Muscle of back (tissue), 3 donors: ENCODE measurements at regions not wholly inside any gene's neighbourhood (a gene's known extent, or its start where the extent isn't known, plus 50 kb on each side); places are given as distances from the start of the nearest gene placed in this dataset.
"Not testable (repeated sequence)": the region's sequence is repeated elsewhere in the genome, so short reads cannot be mapped to it uniquely, and the experiment has no call there.

Experiments
- DNase-seq, 3 donors: peaks; one replicate each; pipeline versions ENCODE4 v3.0.0 to v3.0.0-alpha.2; 2013

DNA sequence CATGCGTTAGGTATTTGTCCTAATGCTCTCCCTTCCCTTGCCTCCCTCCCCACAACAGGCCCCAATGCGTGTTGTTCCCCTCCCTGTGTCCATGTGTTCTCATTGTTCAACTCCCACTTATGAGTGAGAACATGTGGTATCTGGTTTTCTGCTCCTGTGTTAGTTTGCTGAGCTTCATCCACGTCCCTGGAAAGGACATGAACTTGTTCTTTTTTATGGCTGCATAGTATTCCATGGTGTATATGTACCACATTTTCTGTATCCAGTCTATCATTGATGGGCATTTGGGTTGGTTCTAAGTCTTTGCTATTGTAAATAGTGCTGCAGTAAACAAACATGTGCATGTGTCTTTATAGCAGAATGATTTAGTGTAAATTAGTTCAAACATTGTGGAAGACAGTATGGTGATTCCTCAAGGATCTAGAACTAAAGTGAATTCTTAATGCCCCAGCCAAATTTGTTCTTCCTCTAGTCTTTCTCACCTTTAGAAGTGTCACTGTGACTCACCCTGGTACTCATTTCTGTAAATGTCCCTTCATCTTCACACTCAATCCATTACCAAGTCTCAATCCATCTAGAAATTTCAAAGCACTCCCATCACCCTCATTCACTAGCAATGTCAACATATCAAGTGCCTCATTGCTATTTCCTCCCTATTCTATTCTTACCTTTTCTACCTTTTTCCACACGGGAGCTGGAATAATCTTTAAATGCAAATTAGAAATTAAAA is 123.9 kb downstream of the MREG start:
- not testable (repeated sequence) for DNase-seq

- DNase-seq = no peak
These were observed 124.7 kb downstream of the MREG start for GRCh38 chr2:215888680-215889079.

- DNase-seq = no peak
These were observed 126.0 kb downstream of the MREG start for GRCh38 chr2:215887303-215887702.

DNA sequence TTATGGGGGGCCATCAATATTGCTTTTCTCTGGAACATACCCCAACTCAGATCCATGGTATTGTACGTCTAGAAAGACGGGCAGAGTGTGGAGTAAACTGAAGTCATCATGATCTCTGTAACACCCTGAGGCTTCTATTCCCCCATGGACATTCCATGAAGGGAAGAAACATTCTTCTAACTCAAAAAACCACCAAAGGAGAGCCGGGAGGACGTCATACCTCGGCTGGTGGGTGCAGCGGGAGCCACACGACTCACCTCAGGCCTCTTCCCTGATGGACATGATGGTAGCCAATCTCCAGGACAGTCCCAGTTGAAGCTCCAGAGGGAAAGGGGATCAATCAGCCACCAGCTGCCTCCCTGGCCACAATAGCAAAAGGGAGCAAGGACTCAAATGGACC is 127.3 kb downstream of the MREG start:
- DNase-seq = no peak

GRCh38 chr2:215885536-215885935 is 127.8 kb downstream of the MREG start:
- peak in 1 of 3 donors; percentile 64 for DNase-seq

DNA sequence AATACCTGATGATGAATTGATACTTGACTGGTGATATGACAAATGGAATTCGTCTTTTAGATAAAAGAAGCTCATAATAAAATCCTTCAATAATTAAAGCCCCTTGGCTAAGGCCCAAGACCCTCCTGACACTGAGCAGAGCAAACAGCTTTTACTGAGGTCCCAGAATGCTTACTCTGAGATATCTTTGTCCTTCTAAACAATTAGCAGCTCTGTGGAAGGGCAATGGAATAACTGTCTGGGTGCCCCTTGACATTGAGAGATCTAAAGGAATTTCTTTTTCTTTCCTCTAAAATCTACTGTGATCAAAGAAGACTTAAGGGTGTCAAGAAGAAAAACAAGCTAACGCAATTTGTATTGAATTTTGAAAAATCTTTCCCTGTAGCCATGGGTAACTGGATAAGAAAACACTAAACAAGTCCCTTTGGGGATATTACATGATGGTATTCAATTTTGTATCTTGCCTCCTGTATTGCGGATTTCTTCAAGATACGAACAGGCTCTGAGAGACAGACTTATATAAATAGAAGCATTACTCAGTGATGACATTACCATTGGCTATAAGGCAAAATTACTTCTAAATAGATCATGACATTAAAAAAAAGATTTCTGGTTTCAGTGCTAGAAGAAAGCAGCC is 128.8 kb downstream of the MREG start:
- peak; percentile 70 to 84 (median 73) for DNase-seq

DNA sequence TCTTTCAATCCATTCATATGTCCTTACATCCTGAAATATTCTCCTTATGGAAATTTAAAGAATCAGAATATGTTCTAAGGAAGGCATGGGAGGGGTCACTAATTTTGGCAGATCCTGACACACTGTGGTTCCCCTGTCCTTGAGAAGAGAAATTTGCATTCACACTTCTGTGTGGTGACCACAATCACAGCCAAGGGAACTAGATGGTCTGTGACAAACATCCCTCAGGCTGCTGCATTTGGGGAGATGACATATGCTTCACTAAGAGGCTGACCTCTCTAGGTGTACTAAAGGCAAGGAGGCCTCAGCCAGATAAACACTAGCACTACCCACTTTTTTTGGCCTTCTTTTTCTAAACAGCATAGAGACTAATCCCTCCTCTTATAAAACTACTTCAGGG is 129.6 kb downstream of the MREG start:
- DNase-seq = no peak

- no peak for DNase-seq
These were observed 130.7 kb downstream of the MREG start for GRCh38 chr2:215882689-215883088.

GRCh38 chr2:215881582-215881981 is 131.8 kb downstream of the MREG start:
- DNase-seq = no peak

- DNase-seq = no peak
These were observed 132.4 kb downstream of the MREG start for GRCh38 chr2:215880970-215881369.

DNA sequence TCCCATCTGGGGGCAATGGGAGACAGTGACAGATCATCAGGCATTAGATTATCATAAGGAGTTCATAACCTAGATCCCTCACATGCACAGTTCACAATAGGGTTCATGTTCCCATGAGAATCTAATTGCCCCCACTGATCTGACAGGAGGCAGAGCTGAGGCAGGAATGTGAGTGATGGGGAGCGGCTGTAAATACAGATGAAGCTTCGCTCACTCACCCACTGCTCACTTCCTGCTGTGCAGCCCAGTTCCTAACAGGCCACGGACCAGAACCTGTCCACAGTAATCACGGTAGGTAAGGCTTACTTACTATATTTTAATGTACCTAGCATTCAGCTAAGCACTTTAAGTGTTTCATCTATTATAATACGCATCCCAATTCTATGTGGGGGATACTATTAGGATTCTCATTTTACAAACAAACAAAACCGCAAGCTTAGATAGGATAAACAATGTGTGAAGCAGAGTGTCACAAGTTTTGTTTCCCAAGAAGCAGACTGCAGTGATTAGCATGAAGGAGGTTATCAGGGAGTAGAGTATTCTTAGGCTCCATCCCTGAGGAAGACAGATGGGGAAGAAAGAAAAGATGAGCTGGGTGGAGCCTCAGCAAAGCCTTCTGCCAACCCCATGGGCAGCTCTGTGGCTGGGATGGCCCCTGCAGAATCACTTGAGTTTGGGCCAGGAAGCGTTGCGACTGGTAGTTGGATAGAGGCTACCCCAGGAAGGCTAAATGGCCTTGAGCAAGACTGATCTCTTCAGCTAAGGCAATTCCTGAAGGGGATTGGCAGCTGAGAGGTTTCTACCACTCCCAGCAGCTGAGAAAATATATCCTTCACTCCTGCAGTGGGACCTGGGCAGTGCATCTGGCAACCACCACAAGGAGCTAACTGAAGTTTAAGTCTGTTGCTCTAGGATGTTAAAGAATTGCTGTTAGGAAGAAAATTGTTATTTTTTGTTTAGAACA is 133.1 kb downstream of the MREG start:
- DNase-seq = no peak

GRCh38 chr2:215879331-215879730 is 134.0 kb downstream of the MREG start:
- no peak for DNase-seq

GRCh38 chr2:215878476-215879063 is 134.8 kb downstream of the MREG start:
- DNase-seq = no peak

GRCh38 chr2:215876937-215877238 is 136.5 kb downstream of the MREG start:
- no peak for DNase-seq

GRCh38 chr2:215876139-215876936 is 137.0 kb downstream of the MREG start:
- DNase-seq = no peak

- no peak for DNase-seq
These were observed 138.9 kb downstream of the MREG start for GRCh38 chr2:215874418-215874817.

GRCh38 chr2:215870986-215871385 is 142.4 kb downstream of the MREG start:
- DNase-seq = no peak

GRCh38 chr2:215870088-215870490 is 143.3 kb downstream of the MREG start:
- peak; percentile 53 to 71 (median 71) for DNase-seq

DNA sequence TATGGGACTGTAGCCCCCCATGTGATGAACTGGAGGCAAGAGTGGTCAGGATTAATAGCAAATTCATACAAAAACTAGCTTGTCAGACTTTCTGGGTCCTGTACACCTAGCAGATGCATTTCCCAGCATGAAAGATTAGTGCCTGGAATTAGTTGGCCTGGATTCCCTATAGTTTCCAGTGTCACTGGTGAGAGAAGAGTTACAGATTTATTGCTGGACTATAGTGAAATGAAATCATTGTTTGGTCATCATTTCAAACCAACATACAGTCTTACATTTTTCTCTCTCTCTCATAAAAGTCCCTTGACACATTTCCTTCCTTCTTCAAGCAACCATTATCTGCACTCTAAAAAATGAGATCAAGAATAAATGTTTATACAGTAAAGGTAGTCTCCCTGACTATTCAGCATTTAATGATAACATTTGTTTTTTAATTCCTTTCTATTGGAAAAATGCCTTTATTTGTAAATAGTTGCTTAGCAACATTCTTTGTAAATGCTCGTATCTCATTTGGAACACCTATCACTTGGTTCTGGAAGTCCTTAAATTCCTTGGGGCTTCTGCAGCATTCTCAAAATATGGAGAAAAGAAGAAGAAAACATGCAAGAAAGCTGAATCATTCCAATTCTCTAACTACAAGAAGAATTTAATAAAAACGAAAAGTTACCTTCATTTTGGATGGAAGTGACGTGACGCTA is 144.4 kb downstream of the MREG start:
- DNase-seq = peak; percentile 70 to 90 (median 81)

DNA sequence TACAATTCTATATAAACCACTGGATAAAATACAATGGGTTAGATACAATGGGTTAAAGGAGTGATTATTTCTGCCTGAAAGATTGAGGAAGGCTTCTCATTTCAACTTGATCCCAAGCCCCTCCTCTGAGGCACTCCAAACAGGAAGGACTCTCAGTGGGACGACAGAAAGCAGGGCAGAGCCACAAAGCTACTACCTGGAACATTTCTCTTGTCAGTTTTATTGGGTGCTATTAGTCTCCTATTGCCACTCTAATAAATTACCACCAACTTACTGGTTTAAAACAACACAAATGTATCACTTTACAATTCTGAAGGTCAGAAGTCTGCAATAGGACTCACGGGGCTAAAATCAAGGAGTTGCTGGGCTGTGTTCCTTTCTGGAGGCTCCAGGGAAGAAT is 146.7 kb downstream of the MREG start:
- DNase-seq = no peak

DNA sequence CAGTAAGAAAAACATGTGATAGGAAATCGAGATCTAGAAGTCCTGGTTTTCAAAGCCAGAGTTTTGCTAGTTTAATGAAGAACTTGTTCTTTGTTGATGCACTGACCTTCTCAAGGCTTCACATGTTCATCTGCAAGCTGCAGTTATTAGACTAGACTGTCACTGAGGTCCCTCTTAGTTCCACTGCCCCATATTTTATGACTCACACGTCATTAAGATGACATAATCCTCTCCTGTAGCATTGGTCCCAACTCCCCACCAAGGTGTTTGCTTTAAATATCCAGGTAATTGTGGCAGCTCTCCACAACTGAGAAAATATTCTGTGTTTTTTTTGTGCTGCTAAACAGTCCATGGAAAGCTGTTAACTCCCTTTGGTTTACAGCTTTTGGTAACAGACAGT is 149.7 kb downstream of the MREG start:
- DNase-seq = no peak
